ENCODE measurements at regions not wholly inside any gene's neighbourhood (a gene's known extent, or its start where the extent isn't known, plus 50 kb on each side); places are given as distances from the start of the nearest gene placed in this dataset.
A peak's percentile ranks its signal among the peaks of the same experiment; 100 is the strongest.
"Not testable (repeated sequence)": the region's sequence is repeated elsewhere in the genome, so short reads cannot be mapped to it uniquely, and the experiment has no call there.

DNA sequence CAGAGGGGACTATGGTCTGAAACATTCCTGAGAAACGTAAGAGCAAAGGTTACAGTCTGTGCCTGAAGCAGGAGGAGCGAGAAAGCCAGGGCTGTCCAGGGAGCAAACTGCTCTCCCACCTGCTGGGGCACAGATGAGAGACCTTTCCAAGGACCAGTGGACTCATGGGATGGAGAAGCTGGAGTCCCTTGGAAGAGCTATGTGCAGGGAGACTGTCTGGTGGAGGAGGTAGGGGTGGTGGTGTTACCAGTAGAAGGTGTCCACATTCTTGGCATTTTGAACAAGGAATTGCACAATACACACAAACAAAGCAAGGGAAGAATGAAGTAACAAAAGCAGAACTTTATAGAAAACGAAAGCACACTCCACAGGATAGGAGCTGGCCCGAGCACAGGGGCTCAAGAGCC lies 97.9 kb upstream of the CYRIA start:
- no peak for DNase-seq (ENCODE audit: low spot score)

DNA sequence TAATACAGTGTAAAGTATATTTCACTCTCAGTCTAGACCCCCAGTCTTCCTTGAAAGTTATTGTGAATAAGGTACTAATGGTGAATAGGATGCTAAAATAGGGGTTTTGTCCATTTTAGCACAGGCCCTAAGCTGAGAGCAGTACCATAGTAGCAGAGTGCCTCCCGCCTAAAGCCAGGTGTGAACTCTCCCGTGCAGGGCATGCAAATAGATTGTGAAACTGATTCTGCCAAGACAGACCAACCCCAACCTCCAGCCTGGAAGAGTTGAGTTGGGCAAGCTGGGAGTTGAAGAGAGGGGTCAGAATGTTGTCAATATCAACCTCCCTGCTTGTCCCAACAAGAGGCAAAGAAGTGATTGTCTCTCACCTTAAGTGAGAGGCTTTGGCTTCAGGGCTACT lies 97.4 kb upstream of the CYRIA start:
- no peak for DNase-seq (ENCODE audit: low spot score)

DNA sequence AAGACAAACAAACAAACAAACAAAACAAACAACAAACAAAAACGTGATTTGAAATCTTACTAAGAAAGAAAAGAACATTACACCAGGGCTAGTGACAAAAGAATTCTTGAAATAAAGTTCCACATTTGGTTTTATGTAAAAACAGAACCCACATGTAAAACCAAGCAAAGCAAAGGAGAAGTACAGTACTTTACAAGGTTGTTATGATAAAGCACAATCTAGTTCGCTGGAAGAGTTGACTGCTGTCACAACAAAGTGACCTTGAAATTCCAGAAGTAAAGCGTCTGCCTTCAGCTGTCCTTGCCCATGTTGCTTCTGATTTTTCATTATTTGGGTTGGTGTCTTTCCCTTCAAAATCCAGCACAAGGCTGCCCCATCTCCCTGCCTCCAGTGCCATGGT lies 94.8 kb upstream of the CYRIA start:
- DNase-seq (ENCODE audit: low spot score): no peak

DNA sequence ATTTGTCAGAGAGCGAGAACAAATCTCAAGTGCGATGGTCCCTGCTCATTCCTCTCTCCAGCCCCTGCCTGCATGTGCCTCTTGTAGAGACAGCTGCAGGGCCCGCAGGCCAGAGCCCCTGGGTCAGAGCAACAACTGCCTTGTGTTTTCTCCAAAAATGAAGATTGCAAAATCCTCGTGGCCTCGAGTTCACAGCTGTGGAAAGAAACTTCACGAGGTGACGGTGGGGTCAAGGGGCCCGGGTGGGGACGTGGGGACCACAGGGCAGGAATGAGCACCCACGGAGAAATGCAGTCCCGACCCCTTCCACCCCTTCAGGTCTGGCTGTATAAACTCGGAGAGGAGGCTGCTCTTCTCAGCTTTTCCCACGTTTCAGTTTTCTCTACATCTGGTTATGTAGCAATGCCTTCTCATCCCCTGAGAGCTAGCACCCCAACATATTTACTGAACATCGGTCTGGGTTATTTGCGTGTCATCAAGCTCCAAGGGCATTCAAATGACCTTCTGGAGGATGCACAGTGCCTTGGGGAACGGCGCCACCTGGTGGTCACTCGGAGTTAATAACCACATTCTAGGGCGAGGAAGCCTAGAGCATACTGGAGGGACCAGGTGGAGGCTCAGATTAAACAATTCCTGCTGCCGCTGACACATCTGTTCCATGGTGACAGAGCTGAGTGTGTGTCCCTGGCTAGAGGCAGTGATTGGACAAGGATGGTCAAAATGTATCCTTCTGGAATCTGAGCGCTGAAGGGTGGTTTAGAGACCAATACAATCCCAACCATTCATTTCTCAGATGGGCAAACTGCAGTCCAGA lies 91.4 kb upstream of the CYRIA start:
- DNase-seq (ENCODE audit: low spot score): peak; percentile 79

DNA sequence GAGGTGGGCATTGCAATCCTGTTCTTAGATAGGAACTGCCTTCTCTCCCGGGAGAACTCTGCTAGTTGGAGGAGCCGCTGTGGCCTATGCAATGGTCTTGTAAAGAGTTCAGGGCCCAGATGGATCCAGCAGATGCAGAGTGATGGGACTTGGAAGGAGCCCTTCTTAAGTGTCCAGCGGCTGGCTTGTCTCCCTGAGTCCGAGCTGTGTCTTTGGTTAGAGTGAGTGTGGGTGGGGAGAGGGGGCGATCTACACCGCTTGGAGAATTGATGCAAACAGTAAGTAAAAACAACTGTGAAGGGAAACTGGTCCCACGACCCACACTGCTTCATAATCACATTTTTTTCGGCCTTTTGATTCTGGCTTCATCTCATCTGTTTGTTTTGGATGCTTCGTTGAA lies 89.8 kb upstream of the CYRIA start:
- no peak for DNase-seq (ENCODE audit: low spot score)

DNA sequence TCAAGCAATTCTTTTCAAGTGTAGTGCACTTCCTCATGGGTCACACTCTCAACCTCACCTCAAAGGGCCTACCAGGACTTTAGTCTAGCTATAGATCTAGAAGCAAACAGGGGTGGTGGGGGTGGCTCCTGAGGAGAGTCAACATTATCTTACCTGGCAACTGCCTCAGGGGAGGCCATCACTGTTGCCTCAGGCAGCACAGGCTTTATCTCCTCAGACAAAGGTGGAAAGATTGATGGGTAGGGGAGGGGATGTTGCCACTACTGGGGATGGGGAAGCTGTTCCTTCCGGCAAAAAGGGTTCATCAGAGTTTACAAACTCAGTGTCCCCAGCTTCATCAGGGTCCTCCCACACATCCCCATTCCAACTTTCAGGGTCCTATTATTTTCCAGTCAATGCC lies 87.4 kb upstream of the CYRIA start:
- DNase-seq (ENCODE audit: low spot score): not testable (repeated sequence)

DNA sequence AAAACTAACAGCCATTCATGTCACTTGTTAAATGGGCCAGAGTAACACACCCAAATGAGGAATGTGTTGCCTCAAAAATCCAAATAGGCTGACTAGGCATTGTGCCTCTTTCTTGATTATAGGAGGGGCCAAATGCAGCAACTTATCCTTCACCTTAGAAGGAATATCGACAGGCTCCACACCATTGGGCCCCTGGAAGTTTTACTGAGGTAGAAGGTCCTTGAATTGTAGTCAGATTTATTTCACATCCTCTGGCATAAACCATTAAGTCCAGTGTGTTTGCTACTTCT lies 85.2 kb upstream of the CYRIA start:
- not testable (repeated sequence) for DNase-seq (ENCODE audit: low spot score)

DNA sequence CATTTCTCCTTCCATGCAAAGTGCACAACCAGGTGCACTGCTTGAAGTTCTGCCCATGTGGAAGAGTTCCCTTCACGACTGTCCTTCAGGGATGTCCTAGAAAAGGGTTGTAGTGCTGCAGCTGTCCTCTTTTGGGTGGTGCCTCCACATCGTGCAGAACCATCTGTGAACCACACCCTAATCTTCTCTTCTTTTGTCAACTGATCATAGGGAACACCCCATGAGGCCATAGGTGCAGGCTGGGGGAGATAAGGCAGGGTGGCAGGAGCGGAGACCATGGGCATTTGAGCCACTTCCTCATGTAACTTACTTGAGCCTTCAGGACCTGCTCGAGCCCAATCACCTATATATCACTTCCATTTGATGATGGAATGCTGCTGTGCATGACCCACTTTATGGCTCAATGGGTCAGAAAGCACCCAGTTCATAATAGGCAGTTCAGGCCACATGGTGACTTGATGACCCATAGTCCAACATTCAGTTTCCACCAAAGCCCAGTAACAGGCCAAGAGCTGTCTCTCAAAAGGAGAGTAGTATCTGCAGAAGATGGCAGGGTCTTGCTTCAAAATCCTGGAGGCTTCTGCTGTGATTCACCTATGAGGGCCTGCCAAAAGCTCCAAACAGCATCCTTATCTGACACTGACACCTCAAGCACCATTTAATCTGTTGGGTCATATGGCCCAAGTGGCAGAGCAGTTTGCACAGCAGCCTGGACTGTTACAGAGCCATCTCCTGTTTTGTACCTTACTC lies 84.7 kb upstream of the CYRIA start:
- no peak for DNase-seq (ENCODE audit: low spot score)

DNA sequence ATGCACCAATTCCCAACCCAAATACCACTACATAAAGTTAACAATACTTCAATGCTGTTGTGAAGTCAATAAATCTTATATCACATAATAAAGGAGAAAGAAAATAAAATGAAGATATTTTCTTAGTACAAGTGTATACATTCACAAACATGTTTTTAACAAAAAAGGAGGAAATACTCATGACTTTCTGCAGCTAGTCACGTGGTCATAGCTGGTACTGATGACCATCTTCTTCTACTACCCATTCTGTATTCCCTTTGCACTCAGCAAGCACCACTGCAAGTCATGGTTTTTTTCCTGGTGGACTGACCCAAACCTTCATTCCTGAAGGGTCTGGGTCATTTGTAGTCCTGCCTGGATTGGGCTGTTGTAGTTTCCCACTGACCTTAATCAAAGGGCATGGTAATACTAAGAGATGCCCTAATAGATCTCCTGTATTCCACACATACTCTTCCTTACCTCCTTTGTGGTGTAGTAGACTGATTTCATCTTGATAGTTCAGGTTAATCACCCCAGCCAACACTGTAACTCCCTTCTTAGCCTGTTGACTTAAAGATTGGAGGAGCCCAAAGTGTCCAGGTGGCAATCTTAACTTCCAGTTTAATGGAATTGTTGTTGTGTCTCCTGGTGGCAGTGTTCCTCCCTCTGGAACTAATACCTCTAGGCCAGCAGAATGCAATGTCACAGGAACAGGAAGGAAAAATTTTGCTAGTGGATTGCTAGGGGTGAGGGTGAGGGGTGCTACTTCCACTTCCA lies 83.1 kb upstream of the CYRIA start:
- not testable (repeated sequence) for DNase-seq (ENCODE audit: low spot score)

DNA sequence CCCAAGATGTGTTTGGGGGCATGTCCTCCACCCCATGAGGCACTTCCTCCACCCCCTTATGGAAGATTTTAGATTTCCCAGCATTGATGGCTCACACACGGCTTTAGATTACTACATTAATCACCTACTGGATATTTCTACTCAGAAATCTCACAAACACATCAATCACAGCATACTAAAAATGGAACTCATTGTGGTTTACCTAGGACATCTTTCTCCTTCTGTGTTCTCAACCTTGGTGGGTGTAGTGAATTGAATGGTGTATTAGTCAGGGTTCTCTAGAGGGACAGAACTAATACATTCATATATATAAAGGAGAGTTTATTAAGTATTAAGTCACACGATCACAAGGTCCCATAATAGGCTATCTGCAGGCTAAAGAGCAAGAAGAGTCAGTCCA lies 82.1 kb upstream of the CYRIA start:
- DNase-seq (ENCODE audit: low spot score): no peak

DNA sequence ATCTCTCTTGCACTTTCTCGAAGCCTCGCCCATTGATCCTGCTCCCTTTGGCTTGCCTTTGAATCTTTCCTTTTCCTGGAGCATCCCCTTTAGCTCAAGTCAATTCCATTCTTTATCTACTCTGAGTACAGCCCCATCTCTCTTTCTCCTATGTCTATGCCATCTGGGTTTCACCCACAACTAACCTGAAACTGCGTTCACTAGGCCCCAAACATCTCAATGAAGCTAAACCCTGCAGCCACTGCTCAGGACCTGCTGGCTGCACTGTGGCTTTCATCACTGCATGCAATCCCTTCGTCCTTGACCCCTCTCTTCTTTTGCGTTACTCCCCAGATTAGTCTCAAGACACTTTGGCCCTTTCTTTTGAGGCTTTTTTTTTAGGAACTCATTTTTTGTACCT lies 81.6 kb upstream of the CYRIA start:
- no peak for DNase-seq (ENCODE audit: low spot score)

DNA sequence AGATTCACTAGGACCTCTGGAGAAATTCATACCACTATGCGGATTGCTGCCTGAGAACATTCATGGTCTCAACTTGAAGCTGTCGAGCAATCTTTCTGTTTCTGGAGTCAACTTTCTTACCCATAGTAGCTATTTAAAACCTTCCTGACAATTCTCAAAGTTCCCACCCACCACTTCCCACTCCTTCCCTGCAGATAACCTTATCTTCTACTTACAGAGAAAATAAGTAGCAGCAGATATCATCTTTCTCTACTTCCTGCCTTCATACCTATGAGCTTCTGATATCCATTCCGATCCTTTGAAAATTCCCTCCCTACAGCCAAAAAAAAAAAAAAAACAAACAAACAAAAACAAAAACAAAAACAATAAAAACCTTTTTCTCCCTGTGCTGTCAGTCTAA lies 81.2 kb upstream of the CYRIA start:
- DNase-seq (ENCODE audit: low spot score): no peak

DNA sequence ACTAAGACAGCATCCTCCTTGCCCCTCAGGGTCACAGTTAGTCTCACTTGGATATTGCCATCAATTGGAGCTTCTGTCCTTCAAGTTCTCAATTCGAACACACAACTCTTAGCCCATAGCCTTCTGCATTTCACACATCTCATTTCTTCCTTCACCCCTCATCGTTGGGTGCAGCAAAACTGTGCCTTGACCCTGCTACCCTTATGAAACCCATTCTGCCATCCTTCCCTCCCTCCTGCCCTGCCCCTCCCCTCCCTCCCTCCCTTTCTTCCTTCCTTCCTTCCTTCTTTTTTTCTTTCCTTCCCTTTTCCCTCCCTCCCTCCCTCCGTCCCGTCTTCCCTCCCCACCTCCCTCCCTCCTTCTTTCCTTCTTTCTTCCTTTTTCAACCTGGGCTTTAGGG lies 80.7 kb upstream of the CYRIA start:
- DNase-seq (ENCODE audit: low spot score): no peak

DNA sequence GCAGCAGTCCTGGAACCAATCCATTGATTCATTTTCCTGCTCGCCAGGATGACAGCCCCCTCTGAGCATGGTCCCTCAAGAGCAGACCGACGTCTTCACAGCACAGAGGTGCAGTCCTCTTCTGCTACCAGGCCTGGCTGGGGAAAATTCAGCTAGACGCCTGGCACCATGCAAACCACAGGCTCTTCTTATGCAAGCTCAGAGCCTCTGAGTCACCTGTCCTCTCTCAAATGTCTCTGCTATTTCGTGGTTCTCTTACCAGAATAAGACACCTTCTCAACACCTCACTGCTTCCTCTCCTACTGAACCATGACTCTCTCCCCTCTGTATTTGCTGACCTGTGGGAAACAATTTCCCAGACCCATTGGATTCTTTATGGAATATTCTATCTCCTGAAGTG lies 79.8 kb upstream of the CYRIA start:
- no peak for DNase-seq (ENCODE audit: low spot score)

DNA sequence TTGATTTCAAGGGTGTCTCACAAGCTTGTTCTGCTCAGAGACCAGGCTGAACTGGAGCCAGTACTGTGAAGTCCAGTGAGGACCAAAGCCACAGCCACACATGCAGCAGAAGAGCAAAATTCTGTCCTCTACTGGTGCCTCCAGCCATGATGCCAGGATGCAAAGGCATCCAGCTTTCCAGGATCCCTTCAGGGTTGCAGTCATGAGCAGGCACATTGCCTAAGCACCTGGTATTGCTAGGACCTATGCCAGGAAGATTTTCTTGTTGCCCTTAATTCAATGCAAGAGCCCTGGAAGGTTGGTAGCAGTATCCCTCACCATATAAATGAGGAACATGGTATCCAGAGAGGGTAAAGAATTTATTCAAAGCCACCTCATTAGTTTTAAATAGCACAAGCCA lies 78.9 kb upstream of the CYRIA start:
- DNase-seq (ENCODE audit: low spot score): no peak

DNA sequence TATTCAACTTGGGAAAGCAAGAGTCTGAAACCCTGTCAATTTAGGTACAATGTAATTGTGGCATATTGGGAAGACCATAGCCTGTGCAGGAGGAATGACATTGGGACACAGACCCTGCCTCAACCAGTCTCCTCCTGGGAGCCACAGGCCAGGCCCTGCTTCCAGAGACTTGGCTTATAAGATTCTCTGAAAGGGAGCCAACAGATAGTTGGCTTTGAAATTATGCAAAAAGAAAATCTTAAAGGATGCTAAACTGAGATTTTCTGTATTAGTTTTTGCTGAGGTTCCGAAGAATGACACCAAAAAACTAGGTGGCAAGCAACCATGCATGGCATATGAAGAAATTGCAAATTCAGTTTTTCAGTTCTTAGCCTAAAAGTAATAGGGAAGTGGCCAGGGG lies 76.4 kb upstream of the CYRIA start:
- DNase-seq (ENCODE audit: low spot score): no peak

DNA sequence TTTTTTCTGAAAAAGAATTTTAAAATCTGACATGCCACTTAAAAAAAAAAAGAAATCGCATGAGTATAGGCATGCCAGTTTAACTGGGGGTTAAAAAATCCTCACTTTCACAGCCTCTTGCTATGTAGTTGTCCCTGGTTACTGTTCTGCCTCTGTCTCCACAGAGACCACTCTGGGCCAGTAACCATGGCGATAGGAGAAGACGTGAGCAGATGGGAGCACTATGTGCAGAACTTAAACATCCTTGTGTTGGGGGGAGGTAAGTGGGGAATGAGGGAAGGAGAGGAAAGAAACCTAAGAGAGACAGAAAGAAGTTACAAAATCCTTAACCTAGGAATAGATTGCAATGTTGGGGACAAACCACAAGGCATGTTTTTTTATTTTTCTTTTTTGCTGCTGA lies 75.9 kb upstream of the CYRIA start:
- DNase-seq (ENCODE audit: low spot score): no peak

DNA sequence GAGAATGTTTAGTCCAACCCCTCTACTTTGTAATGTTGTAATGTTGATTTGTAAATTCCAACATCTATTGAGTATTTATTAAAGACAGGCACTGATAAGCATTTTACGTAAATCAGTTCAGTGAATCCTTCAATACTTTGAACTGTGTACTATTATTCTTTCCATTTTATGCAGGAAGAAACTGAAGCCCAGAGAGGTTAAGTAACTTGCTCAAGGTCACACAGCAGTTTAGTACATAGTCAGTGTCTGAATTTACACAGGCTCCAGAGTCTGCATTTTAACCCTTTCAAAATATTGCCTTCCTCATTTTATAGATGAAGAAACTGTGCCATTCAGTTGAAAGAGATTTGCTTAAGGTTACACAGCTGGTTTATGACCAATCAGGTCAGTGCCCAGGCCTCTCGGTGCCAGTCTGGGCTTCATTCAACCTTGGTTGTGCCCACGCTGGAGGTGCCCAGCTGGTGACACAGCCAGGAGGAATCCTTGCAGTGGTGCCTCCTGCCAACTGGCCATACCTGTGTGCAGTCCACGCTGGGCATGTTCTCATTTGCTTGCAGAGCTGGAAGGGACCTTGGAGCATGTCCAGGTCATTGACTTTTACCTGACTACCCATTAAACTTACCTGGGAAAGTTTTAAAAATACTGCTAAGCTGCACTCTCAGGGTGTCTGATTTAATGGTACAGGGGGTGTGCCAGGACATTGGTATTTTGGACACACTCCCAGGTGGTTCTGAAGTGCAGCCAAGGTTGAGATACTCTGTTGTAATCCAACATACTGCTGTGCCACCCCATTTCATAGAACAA lies 74.3 kb upstream of the CYRIA start:
- DNase-seq (ENCODE audit: low spot score): no peak

DNA sequence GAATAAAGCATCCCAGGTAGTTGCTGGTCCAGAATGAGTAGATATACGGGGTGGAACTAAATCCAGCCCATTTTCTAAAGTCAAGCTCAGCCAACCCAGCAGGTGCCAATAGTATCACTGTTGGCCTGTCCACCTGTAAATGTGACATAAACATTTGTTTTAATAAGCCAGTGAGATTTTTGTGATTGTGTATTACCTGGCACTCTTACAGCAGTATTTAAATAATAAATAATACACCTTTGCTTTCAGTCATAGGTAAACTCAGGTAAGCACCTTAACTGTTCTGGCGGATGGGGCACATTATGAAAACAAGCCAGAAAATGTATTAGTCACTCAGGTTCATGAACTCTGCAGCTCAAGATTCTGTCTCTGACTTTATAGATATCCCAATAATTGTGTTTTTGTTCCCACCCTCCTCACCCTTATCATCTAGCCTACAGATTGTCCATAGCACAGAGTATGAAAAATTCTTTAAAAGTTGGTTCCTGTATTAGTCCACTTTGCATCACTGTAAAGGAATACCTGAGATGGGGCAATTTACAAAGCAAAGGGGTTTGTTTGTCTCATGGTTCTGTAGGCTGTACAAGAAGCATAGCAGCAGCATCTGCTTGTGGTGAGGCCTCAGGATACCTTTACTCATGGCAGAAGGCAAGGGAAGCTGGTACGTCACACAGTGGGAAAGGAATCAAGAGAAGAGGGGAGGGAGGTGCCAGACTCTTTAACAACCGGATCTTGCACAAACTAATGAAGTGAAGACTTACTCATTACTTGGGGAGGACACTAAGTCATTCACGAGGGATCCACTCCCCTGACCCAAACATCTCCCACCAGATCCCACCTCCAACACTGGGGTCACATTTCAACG lies 73.0 kb upstream of the CYRIA start:
- DNase-seq (ENCODE audit: low spot score): no peak

DNA sequence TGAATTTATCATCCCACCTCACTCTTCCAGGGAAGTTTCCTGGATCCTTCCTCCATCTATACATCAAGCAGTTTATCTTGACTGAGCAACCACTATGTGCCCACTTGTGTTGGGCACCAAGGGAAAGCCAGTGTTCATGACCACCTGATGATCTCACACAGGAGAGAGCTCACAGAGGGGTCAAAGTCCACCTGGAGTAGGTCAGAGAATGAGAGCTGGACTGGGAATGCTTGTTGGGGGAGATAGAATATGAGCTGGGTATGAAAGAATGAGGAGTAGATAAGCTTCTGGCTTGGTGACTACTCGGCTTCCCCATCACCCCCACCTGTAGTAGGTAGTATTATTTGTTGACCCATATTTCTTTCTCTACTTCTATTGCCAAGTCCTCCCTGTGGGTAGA lies 72.2 kb upstream of the CYRIA start:
- no peak for DNase-seq (ENCODE audit: low spot score)

DNA sequence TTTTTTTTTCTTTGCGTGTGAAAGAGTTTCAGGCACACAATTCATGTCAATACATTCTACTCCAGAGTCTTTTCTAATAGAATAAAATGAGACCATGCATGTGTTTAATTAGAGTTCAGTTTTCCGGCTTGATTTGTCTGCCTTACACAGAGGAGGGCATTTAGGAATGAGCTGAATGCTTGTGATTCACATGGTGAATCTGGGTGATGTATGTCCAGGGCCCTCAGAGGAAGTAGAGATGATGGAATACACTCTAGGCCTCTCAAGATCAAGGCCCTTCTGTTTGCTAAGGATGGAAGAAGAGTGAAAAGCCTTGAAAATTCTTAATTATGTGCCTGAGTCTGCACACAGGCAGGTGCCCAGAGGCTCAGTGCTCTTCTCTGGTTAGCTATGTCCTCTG lies 71.0 kb upstream of the CYRIA start:
- DNase-seq (ENCODE audit: low spot score): no peak

All from ureter (tissue), 1 donor.